NCI-H2029 (cell line): ENCODE measurements at regions not wholly inside any gene's neighbourhood (a gene's known extent, or its start where the extent isn't known, plus 50 kb on each side); places are given as distances from the start of the nearest gene placed in this dataset.
"Not testable (repeated sequence)": the region's sequence is repeated elsewhere in the genome, so short reads cannot be mapped to it uniquely, and the experiment has no call there.

Source experiments
- DNase-seq: peaks from one replicate; lab custom pipeline; 2025; lab: John Stamatoyannopoulos, UW

DNA sequence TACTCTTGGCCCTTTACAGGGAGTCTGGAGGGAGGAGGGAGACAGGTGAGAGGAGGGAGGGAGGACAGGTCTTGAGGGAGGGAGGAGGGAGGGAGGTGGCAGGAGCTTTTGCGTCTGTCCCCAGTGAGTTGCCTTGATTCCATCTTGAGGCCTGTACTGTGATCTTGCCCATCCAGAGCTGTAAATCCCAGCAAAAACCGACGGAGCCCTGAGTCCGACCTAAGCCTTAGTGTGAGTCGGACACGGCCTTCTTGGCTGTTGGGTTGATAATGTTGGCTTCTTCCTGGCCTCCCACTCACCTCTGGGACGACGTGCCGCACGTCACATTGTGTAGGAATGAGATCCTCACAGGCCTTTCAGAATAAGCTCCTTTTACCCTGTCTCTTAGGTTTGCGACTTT lies 72.5 kb downstream of the RGS12 start:
- no peak for DNase-seq

DNA sequence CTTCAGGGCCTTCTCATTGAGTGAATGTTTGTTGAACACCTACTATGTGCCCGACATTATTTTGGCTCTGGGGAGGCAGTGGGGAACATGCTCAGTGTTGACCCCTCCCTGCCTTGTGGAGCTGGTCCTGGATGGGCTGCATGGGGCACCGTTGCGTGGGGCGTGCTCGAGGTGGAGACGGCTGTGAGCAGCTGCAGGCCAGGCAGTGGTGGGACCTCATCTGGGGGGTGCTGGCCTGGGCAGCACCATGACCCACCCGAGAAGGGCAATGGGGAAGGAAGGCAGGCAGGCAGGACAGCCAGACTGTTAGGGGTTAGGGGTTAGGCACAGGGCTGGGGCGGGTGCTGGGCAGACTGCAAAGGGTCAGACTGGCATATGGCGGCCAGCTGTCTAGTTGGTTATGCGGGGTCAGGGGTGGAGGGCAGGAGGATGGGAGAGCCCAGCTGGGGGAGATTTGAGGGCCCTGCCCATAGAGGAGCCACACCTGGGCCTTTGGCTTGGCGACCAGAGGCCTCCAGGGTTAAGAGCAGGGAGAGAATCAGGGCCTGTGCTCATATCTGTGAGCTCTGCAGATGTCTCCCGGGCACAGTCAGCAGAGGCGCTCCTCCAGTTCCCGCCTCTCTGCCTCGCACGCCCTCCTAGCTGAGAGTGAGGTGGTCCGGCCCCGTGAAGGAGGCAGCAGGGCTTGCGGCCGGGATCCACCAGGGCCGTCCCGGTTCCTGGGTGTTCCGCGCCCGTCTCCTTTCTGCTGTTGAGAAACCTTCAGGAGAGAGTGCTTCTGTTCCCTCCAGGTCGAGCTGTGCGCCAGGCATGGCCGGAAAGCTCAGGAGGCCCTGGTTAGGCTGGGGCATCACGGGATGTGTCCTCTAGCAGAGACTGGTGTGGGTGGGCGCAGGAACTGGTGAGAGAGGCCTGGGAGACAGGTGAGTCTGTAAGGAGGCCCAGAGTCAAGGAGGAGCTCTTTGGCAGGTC lies 73.3 kb downstream of the RGS12 start:
- DNase-seq: no peak

DNA sequence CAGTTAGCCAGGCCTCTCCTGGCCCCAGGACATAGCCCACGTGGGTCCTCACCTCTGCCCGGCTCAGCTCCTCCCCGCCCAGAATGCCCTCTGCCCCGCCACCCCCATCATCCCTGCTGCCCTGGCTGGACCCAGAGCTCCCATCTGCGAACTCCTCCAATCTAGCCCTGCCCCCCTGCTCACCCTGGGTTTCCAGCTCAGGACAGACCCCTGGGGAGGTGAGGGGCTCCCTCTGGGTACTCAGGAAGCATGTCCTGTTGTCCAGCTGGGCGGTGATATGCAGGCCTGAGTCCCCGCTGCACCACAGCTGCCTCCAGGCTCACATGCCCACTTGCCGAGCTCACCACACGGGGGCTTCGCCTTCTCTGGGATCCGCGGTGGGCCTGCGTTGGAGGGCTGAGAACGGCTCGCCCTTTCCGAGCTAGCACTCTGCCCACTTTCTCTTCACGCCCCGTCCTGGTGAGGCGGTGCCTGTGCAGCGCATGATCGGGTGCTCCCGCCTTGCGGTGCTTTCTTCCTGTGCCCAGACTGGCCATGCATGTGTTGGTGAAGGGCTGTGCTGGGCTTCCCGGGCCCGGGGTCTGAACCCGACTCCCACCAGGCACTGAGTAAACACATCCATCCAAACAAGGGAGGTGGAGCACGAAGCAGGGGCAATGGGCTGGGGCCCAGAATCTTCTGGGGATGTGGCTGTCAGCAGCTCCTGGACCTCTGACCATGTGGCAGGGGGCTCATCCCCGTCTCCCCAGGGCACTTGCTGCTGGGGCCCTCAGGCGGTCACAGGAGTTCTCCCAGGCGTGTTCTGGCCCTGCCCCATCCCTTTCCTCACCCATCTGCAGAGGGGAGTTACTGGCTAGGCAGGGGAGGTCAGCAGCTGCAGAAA lies 74.3 kb downstream of the RGS12 start:
- DNase-seq: no peak

DNA sequence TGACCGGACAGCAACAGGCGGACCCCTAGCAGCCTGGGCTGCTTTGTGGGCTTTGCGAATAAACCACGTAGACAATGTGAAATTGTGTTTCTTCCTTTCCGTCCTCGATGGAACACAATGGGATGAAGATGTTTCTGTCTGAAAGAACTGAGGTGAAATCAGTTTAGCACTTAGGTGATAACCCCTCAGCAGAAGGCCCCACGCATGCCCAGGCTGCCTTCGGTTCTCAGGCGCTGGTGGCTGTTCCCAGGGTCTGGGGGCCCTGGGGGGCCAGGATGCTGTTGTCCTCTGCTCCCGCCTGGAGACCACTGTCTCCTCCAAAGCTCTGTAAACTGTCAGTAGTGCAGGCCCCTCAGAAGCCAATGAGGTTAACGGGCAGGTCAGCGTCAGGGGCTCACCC lies 73.9 kb upstream of the HGFAC start:
- DNase-seq: no peak

DNA sequence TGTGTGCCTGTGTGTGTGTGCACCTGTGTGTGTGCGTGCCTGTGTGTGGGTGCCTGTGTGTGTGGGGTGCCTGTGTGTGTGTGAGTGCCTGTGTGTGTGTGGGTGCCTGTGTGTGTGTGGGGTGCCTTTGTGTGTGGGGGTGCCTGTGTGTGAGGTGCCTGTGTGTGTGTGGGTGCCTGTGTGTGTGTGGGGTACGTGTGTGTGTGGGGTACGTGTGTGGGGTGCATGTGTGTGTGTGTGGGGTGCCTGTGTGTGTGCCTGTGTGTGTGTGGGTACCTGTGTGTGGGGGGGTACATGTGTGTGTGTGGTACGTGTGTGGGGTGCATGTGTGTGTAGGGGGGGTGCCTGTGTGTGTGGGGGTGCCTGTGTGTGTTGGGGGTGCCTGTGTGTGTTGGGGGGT lies 73.4 kb upstream of the HGFAC start:
- no peak for DNase-seq

DNA sequence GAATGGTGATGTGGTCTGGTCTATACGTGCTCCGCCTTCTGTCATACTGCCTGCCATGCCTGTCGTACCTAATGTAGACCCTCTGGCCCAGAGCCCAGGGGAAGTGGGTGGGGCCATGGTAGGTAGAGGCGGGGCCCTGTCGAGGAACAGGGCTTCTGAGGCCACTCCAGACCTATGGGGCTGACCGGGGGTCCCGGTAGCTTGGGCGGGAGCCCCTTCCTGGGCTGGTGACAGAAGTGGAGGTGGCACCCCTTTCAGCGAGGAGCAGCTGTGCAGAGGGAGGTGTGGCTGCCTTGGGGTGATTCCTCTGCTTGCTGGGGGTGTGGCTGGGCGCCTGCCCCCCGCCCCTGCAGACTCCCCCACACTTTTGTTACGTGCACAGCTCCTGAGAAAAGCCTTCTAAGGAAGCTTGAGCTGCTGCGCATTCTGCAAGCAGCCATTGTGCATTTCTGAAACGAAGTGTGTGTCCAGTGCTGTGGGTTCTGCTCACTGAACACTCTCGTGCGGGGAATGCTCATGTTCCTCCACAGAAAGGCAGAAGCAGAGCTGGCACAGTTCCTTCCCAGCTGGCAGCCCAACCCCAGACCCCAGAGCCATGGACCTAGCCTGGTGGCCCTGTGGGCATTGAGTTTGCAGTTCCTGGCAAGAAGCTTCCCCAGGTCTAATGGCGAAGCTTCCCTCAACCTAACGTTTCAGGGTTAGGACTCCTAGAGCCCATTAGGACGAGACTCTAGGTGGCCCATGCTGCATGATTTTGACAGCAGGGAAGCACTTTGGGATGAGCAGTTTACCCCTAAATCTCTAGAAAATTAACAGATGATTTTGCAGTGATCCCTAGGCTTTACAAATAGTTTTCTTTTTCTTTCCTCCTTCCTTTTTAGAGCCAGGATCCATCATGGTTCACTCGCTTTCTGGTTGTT lies 72.7 kb upstream of the HGFAC start:
- peak; percentile 65 for DNase-seq

DNA sequence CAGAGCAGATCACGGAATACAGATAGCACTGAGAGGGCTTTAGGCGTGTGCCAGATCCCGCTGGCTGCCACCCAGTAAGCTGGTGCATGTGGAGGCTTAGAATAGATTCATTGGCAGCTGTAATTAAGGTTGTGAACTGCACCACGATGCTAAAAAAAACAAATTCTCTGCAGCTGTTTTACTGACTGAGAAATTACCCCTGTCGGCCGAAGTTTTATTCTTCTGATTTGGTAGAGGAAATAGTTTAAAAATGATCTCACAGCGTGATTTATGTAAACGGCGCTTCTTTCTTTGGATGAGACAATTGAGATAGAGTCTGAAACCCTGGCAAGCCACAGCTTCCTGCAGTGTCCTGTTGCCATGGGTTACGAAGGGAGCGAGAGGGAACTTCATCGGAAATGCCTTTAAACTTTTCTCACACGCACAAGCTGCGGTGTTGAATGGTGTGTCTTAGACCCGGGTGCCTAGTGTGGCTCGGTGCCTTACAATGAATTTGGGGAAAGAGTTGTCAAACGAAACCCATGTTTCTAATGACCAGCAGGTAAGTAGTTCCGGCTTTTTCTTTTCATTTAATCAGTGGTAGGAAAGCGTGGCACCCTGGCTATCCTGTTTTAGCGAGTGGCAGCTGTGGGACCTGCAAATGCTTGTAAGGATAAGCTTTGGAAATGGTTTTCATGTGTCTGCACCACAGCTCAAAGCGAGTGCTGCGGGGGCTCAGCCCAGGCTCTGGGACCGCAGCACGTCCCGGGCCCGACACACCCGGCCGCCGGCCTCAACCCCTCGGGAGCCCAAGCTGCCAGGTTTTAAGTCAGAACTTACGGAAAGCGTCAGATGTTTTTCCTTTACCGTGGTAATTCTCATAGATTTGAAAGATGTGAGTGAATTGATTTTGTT lies 71.7 kb upstream of the HGFAC start:
- peak; percentile 8 for DNase-seq

DNA sequence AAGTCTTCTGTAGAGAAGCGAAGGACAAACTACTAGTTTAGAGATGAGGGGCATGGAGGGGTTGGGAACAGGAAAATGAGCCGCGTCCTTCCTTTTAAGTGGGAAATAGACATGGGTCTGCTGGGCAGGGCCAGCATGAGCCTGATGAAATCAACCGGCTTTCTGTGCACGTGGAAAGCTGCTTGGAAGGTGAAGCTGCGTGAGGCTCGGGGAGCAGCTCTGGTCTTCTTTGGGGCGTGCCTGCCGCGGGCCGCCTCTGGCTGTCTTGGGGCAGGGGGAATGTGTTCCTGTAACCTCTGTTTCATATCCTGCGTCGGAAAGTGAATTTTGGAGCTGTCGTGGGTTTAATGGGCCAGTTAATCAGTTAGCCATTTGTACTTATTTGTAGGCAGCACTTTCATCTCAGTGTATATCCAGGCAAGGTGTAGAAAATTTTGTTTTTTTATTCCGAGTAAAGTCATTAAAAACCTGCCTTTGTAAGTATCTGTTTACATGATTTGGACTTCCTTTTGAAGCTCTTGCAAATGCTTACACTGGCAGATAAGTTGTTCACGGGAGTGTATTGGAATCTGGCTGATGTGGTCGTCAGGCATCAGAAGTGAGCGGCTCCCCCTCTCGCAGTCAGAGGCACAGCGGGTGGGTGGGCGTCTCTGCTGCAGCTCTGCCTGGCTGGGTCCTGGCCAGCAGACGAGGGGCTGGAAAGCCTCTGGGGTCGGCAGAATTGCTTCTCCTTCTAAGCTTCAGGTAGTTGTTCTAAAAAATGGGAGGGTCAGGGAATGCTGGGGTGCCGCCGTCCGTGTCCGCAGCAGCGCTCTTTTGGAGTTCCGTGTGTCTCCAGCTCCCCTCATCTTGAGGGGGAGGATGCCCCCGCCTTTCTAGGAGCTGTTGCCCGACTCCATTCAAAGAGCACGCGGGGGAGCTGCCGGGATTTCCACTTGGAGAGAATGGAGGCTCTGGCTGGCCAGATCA lies 70.5 kb upstream of the HGFAC start:
- no peak for DNase-seq

DNA sequence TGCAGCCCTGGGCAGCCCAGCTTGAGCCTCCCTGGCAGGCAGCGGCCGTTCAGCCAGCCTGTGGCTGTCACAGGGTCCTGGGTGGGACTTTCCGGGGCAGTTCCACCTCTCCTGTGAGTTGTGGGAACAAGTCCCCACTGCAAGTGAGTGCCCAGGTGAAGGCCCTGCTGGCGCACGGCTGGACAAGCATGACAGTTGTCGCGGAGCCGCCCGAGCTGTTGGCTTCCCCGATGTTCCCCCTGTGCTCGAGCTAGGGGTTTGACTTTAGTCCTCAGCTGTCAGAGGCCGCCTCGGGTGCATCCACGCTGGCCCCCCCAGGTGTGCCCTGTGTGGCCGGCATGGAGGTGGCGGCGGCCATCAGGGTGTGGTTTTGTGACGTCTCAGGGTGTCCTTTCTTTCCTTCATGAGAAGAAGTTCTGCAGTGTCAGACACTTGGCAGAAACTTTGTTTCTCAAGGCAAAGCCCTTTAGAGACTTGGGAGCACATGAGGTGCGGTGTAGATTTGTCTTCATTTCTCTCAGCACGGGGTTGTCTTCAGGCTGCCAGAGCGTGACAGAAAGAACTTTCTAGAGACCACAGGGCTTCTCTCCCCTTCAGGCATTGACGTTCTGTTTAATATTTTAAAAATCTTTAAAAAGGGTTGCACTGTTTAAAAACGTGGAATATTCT lies 69.4 kb upstream of the HGFAC start:
- no peak for DNase-seq

DNA sequence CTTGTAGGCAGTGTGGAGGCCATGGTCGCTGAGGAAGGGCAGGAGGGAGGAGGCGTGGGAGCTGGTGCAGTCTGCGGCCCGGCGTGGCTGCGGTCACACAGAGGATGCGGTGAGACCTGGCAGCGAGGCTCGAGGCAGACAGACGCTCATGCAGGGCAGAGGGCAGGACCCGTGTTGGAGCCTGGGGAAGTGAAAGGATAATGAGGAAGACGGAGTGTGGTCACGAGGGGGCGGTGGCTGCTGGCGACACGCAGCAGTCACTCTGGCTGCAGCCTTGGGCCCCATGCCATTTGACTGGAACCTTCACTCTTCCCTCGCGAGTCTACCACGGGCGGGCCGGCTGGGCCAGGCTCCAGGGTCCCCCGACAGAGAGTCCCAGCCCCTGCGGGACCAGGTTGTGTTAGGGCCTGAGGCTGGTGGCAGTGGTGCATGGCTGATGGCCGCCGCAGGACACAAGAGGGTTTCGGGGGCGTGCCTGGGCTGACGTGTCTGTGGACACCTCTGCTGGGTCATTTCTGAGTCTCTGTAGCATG lies 68.8 kb upstream of the HGFAC start:
- DNase-seq: no peak

DNA sequence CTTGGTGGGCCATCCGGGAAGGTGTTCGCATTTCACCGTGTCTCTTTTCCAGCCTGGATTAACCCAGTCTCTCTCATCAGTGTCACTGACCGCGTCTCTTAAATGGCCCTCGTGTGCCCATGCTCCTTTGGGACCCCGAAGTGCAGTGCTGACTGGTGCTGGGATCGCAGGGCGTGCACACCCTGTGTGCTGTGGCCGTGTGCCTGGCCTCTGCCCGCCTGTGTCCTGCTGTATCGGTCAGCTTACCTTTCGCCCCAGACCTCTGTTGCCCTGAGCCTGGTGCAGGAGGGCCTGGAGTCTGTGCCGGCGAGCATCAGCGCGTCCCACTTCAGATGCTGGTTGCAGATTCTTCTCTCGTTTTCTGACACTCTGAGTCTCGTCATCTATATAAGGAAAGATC lies 68.3 kb upstream of the HGFAC start:
- no peak for DNase-seq

DNA sequence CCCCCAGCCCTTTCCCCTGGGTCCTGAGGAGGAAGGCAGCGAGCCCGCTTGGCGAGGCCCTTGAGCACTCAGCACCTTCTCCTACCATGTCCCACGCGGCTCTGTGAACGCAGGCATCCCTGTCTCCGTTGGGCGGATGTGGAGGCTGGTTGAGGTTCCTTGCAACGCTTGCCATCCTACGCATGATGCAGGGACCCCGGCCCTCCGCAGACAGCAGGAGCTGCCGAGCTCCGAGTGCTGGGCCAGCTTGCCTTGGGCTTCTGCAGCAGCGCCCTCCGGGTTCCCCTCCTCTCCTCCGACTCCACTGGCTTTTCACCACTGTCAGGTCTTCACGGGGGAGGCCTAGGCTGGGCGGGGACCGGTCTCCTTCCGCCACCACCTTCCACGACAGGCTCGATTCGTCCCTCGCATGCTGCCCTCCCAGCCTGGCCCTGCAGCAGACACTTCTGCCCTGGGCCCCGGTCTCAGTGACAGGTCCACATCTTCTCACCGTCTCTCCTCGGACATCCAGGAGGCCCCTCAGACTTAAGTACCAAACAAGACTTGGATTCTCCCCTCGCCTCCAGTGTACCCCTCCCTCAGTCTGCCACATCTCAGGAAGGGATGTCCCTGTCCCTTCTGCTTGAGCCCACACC lies 67.6 kb upstream of the HGFAC start:
- DNase-seq: no peak

DNA sequence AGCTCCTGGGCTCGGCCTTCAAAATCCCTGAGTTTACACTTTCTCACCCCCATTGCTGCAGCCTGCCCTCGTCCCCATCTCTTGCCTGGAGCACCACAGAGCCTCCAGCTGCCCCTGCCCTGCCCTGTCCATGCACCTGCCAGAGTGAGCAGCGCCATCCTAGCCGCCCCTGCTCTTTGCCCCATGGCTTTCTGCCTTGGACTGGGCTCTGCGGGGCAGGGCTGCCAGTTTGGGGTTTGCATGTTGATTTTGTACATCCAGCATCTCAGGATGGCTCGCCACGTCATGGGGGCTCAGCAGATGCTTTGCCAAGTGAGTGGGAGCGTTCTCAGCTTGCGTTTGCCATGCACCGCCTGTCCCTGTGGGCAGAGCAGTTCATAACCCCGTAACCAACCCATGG lies 67.1 kb upstream of the HGFAC start:
- DNase-seq: no peak

DNA sequence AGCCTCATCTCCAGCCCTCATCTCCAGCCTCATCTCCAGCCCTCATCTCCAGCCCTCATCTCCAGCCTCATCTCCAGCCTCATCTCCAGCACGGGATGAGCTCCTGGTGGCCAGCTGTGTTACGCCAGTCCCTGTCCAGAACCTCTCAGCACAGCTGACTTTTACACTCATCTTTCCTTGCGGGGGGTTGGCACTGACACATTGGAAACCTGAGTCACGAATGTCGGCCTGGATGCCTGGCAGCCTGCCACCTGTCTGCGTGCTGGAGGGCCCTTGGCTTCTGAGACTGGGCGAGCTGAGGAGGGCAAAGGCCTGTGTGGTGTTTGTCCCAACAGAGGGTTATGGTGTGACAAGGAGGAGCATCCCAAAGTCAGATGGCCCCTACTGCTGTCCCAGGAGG lies 66.1 kb upstream of the HGFAC start:
- DNase-seq: peak; percentile 79

DNA sequence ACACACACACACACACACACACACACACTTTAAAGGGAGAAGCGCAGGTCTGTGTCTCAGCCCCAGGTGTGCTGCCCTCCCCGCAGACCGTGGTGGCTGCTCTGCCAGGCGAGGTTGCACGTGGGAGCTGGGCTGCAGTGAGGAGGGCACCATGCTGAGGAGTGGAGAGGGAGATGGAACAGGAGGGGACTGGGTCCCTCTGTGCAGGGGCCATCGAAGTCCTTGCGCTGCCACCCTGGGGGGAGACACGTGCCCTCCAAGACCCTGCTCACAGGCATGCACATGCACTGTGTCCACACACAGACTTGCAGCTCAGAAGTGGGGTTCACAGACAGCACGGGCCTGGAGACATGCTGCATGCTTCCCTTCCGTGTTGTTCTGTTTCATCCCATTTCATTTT lies 65.5 kb upstream of the HGFAC start:
- no peak for DNase-seq

DNA sequence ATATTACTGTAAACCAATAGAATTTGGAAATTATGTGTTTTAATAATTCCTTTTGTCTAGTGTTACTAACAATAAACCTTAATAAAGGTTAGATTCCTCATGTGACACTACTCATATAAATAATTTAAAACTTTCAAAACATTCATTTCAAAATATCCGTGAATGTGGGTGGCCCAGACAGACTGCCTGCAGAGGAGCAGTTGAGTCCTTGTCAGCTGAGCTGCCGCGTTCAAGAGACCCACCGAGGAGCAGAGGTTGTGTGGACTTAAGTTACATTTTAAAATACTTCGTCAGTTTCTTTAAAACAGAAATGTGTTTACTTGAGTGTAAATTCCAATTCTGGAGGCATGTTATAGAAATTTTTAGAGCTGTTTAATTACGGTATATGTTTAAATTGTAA lies 64.2 kb upstream of the HGFAC start:
- no peak for DNase-seq

DNA sequence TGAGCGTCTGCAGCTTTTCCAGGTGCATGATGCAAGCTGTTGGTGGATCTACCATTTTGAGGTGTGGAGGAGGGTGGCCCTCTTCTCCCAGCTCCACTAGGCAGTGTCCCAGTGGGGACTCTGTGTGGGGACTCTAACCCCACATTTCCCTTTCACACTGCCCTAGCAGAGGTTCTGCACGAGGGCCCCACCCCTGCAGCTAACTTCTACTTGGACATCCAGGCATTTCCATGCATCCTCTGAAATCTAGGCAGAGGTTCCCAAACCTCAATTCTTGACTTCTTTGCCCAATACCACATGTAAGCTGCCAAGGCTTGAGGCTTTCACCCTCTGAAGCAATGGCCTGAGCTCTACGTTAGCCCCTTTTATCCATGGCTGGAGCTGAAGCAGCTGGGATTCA lies 61.4 kb upstream of the HGFAC start:
- not testable (repeated sequence) for DNase-seq

DNA sequence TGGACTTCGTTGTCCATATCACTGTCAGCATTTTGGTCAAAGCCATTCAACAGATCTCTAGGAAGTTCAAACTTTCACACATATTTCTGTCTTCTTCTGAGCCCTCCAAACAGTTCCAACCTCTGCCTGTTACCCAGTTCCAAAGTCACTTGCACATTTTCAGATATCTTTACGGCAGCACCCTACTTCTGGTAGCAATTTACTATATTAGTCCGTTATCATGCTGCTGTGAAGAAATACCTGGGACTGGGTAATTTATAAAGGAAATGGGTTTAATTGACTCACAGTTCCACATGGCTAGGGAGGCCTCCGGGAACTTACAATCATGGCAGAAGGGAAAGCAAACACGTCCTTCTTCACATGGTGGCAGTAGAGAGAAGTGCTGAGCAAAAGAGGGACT lies 60.6 kb upstream of the HGFAC start:
- not testable (repeated sequence) for DNase-seq
